ENCODE measurements at regions not wholly inside any gene's neighbourhood (a gene's known extent, or its start where the extent isn't known, plus 50 kb on each side); places are given as distances from the start of the nearest gene placed in this dataset.

DNA sequence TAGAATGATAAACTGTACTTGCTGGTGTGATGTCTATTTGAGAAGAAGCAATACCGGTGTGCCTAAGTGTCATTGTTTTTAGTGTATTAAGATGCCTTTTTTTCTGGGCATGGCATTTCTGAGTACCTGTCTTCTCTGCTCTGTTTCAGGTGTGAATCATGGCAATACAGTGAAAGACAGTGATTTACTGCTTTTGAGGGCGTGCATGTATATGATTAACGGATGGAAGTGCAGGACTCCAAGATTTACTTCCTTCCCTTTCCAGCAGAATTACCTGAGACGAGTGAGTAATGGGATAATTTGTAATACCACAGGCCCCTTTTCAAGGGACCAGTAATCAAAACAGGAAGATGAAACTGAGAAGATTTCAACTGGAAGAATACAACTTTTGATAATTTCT is 315.8 kb downstream of the SOX4 start (continued):
- no peak for TF ChIP-seq FOXM1 (IDR thresholded peaks at IDR 0.05; ENCODE audit: low read depth)
- no peak for TF ChIP-seq MEF2A (IDR thresholded peaks at IDR 0.05; ENCODE audit: borderline replicate concordance, low read depth)

DNA sequence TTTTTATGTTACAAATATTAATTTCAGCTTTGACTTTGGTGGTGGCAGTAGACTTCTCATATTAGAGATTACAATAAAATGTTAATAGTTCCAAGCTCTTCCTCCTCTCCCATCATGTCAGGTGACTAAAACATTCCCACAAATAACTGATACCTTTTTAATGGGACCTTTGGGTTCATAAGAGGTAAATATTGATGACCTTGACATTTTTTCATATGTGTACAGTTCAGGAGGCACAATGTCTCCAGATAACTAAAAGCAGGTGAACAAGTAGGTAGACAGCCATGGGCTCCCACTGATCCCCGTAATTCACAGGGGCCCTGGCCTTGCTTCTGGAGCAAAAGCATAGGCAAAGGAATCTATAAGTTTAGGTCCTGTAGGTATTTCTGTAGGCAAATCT is 317.7 kb downstream of the SOX4 start:
- Histone ChIP-seq H3F3A (replicated peaks; ENCODE audit: insufficient read depth) (peaks cover 4% of the 10 kb centered on the region), H3K79me2 (ENCODE audit: insufficient read depth) (no peaks in the 10 kb centered on the region), H3K27me3 (ENCODE audit: insufficient read depth) (no peaks in the 10 kb centered on the region), H3K4me2 (no peak overlapping the region), H3K36me3 (replicated peaks in 1 of 2; ENCODE audit: control insufficient read depth in 1 of 2, insufficient read depth in 2 of 2, low read length in 1 of 2) (no peaks in the 10 kb centered on the region), H3K9ac (no peak overlapping the region), H3K9me2 (no peaks in the 10 kb centered on the region), H3K27ac (ENCODE audit: low read depth in 2 of 2, low read length in 1 of 2) (no peak overlapping the region), H3K4me1 (ENCODE audit: control insufficient read depth in 1 of 2, insufficient read depth in 2 of 2, low read depth in 1 of 2, low read length in 1 of 2) (peaks cover 0 to 15% of the 10 kb centered on the region in 2 experiments; a peak in 2 of 4 replicates), H4K20me1 (ENCODE audit: insufficient read depth) (no peaks in the 10 kb centered on the region), H3K4me3 (ENCODE audit: low read depth in 2 of 2, low read length in 1 of 2) (no peak overlapping the region), H2AFZ (ENCODE audit: low read depth) (no peak overlapping the region), H3K9me3 (no peaks in the 10 kb centered on the region)
- POLR2A ChIA-PET, result no interaction called here
- TF ChIP-seq GATA2 (CRISPR knock-in tag; IDR thresholded peaks at IDR 0.05) (no peak), TCF12 (IDR thresholded peaks at IDR 0.05) (no peak), CHD2 (IDR thresholded peaks at IDR 0.05; ENCODE audit: low read length, partially characterized antibody) (no peak)
- TF ChIP-seq, protein P1, sequence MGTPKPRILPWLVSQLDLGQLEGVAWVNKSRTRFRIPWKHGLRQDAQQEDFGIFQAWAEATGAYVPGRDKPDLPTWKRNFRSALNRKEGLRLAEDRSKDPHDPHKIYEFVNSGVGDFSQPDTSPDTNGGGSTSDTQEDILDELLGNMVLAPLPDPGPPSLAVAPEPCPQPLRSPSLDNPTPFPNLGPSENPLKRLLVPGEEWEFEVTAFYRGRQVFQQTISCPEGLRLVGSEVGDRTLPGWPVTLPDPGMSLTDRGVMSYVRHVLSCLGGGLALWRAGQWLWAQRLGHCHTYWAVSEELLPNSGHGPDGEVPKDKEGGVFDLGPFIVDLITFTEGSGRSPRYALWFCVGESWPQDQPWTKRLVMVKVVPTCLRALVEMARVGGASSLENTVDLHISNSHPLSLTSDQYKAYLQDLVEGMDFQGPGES (IDR thresholded peaks at IDR 0.05; ENCODE audit: low read depth, low read length), result no peak
- CTCF ChIA-PET, result interaction anchor here (0.6 to 0.7 kb wide), 2 partner anchors 59 to 1819 kb away, joined by 3 read pairs; no protein-coding TSS in a partner anchor
- DNase-seq, result no peak
- whole genome bisulfite sequencing (ENCODE audit: low lambda C conversion rate), result 100% methylated on average over 1 of the region's 1 CpG

DNA sequence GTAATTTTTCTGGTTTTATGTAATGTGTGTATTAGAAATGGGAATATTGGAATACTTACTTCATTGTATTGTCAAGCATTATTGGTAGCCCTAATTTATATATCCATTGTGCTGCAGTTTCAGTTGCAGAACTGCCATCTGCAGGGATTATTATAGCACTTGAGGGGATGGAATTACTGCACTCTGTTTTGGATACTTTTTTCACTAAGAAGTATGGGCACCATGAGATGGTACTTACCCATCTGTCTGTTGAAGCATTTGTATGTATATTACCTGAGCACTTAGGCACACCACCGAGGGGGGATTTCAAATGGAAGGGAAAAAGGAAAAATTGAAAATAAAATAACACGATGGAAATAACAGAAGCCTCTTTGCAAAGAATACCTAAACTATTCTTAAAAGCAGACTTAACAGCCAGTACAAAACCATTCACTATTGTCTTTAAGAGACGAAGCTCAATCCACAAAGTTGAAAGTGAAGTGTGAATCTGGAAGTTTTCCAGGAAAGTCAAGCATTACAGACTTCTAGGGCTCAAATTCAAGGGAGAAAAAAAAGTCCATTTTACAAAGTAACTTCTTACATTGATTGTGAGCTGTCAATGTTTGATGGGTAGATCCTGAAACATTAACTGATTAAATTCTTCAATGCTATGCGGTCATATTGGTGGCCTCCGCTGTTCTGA is 318.7 kb downstream of the SOX4 start:
- WGBS (ENCODE audit: low lambda C conversion rate), result 95% methylated on average over 5 of the region's 5 CpGs
- H2AFZ ChIP-seq (ENCODE audit: low read depth), result no peak overlapping the region
- H3K36me3 ChIP-seq (replicated peaks in 1 of 2; ENCODE audit: control insufficient read depth in 1 of 2, insufficient read depth in 2 of 2, low read length in 1 of 2), result no peaks in the 10 kb centered on the region
- TF ChIP-seq RFX5 (IDR thresholded peaks at IDR 0.05; ENCODE audit: low read length) (no peak), FOXJ3 (CRISPR knock-in tag; IDR thresholded peaks at IDR 0.05) (no peak), TCF12 (IDR thresholded peaks at IDR 0.05) (no peak), ELF1 (IDR thresholded peaks at IDR 0.05) (no peak), POLR2AphosphoS5 (IDR thresholded peaks at IDR 0.05; ENCODE audit: low read depth, low read length) (no peak), JUND (IDR thresholded peaks at IDR 0.05) (no peak)
- TF ChIP-seq, protein P2, sequence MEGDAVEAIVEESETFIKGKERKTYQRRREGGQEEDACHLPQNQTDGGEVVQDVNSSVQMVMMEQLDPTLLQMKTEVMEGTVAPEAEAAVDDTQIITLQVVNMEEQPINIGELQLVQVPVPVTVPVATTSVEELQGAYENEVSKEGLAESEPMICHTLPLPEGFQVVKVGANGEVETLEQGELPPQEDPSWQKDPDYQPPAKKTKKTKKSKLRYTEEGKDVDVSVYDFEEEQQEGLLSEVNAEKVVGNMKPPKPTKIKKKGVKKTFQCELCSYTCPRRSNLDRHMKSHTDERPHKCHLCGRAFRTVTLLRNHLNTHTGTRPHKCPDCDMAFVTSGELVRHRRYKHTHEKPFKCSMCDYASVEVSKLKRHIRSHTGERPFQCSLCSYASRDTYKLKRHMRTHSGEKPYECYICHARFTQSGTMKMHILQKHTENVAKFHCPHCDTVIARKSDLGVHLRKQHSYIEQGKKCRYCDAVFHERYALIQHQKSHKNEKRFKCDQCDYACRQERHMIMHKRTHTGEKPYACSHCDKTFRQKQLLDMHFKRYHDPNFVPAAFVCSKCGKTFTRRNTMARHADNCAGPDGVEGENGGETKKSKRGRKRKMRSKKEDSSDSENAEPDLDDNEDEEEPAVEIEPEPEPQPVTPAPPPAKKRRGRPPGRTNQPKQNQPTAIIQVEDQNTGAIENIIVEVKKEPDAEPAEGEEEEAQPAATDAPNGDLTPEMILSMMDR (IDR thresholded peaks at IDR 0.05), result no peak
- TF ChIP-seq, protein P3, sequence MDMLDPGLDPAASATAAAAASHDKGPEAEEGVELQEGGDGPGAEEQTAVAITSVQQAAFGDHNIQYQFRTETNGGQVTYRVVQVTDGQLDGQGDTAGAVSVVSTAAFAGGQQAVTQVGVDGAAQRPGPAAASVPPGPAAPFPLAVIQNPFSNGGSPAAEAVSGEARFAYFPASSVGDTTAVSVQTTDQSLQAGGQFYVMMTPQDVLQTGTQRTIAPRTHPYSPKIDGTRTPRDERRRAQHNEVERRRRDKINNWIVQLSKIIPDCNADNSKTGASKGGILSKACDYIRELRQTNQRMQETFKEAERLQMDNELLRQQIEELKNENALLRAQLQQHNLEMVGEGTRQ (IDR thresholded peaks at IDR 0.05; ENCODE audit: borderline replicate concordance, low read depth, low read length), result no peak
- TF ChIP-seq, protein P4, sequence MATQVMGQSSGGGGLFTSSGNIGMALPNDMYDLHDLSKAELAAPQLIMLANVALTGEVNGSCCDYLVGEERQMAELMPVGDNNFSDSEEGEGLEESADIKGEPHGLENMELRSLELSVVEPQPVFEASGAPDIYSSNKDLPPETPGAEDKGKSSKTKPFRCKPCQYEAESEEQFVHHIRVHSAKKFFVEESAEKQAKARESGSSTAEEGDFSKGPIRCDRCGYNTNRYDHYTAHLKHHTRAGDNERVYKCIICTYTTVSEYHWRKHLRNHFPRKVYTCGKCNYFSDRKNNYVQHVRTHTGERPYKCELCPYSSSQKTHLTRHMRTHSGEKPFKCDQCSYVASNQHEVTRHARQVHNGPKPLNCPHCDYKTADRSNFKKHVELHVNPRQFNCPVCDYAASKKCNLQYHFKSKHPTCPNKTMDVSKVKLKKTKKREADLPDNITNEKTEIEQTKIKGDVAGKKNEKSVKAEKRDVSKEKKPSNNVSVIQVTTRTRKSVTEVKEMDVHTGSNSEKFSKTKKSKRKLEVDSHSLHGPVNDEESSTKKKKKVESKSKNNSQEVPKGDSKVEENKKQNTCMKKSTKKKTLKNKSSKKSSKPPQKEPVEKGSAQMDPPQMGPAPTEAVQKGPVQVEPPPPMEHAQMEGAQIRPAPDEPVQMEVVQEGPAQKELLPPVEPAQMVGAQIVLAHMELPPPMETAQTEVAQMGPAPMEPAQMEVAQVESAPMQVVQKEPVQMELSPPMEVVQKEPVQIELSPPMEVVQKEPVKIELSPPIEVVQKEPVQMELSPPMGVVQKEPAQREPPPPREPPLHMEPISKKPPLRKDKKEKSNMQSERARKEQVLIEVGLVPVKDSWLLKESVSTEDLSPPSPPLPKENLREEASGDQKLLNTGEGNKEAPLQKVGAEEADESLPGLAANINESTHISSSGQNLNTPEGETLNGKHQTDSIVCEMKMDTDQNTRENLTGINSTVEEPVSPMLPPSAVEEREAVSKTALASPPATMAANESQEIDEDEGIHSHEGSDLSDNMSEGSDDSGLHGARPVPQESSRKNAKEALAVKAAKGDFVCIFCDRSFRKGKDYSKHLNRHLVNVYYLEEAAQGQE (IDR thresholded peaks at IDR 0.05; ENCODE audit: low read depth, low read length), result no peak
- TF ChIP-seq, protein P5, sequence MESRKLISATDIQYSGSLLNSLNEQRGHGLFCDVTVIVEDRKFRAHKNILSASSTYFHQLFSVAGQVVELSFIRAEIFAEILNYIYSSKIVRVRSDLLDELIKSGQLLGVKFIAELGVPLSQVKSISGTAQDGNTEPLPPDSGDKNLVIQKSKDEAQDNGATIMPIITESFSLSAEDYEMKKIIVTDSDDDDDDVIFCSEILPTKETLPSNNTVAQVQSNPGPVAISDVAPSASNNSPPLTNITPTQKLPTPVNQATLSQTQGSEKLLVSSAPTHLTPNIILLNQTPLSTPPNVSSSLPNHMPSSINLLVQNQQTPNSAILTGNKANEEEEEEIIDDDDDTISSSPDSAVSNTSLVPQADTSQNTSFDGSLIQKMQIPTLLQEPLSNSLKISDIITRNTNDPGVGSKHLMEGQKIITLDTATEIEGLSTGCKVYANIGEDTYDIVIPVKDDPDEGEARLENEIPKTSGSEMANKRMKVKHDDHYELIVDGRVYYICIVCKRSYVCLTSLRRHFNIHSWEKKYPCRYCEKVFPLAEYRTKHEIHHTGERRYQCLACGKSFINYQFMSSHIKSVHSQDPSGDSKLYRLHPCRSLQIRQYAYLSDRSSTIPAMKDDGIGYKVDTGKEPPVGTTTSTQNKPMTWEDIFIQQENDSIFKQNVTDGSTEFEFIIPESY (IDR thresholded peaks at IDR 0.05; ENCODE audit: borderline replicate concordance, low read depth), result no peak
- no peak for DNase-seq
- no peaks in the 10 kb centered on the region for H4K20me1 ChIP-seq (ENCODE audit: insufficient read depth)
- H3K27me3 ChIP-seq (ENCODE audit: insufficient read depth), result no peaks in the 10 kb centered on the region
- H3F3A ChIP-seq (replicated peaks; ENCODE audit: insufficient read depth), result peaks cover 4% of the 10 kb centered on the region
- H3K9me3 ChIP-seq, result no peaks in the 10 kb centered on the region
- H3K4me1 ChIP-seq (ENCODE audit: control insufficient read depth in 1 of 2, insufficient read depth in 2 of 2, low read depth in 1 of 2, low read length in 1 of 2), result peaks cover 0 to 15% of the 10 kb centered on the region in 2 experiments; a peak in 2 of 4 replicates
- H3K79me2 ChIP-seq (ENCODE audit: insufficient read depth), result no peaks in the 10 kb centered on the region
- H3K4me2 ChIP-seq, result no peak overlapping the region
- ChIA-PET POLR2A (no interaction called here), CTCF (interaction anchor here (1.3 kb wide), 1 partner anchor 10 kb away, joined by 3 read pairs; no protein-coding TSS in a partner anchor)
- no peaks in the 10 kb centered on the region for H3K9me2 ChIP-seq
- no peak overlapping the region for H3K9ac ChIP-seq
- H3K4me3 ChIP-seq (ENCODE audit: low read depth in 2 of 2, low read length in 1 of 2), result no peak overlapping the region
- H3K27ac ChIP-seq (ENCODE audit: low read depth in 2 of 2, low read length in 1 of 2), result no peak overlapping the region
